GM19240 (cell line): ENCODE measurements at regions not wholly inside any gene's neighbourhood (a gene's known extent, or its start where the extent isn't known, plus 50 kb on each side); places are given as distances from the start of the nearest gene placed in this dataset.

Source experiments
- DNase-seq: peaks from one replicate; pipeline ENCODE4 v3.0.0; 2011; ENCODE audit warnings: low spot score; ENCODE audit not compliant: insufficient read length

DNA sequence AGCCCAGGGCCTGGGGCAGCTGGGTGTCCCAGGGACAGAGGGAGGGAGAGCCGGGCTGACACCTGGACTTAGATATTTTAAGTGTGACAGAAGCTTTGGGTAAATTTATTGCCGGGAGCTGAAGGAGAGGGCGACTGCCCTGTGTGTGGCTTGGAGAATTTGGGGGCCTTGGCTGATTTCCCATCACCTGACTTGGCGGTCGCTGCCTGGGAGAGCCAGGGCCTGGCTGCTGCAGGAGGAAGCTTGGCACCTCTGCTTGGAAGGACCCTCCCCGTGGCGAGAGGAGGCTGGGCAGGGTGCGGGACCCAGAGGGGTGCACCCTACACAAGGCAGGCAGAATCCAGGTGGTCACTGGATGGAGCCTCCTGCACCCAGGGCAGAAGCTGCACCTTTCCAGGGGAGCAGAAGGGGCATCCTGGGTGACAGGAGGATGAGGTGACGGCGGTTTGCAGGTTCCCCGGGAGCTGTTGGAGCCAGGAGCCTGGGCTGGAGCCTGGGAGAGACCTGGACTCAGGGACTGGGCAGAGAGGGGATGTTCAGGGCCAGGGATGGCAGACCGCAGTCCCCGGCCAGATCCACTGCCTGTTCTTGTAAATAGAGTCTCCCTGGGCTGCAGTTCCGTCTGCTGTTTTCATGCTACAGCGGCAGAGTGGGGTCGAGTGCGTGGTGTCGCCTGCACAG, 72.0 kb downstream of the RGS12 start:
- DNase-seq, result no peak

DNA sequence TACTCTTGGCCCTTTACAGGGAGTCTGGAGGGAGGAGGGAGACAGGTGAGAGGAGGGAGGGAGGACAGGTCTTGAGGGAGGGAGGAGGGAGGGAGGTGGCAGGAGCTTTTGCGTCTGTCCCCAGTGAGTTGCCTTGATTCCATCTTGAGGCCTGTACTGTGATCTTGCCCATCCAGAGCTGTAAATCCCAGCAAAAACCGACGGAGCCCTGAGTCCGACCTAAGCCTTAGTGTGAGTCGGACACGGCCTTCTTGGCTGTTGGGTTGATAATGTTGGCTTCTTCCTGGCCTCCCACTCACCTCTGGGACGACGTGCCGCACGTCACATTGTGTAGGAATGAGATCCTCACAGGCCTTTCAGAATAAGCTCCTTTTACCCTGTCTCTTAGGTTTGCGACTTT, 72.5 kb downstream of the RGS12 start:
- no peak for DNase-seq

DNA sequence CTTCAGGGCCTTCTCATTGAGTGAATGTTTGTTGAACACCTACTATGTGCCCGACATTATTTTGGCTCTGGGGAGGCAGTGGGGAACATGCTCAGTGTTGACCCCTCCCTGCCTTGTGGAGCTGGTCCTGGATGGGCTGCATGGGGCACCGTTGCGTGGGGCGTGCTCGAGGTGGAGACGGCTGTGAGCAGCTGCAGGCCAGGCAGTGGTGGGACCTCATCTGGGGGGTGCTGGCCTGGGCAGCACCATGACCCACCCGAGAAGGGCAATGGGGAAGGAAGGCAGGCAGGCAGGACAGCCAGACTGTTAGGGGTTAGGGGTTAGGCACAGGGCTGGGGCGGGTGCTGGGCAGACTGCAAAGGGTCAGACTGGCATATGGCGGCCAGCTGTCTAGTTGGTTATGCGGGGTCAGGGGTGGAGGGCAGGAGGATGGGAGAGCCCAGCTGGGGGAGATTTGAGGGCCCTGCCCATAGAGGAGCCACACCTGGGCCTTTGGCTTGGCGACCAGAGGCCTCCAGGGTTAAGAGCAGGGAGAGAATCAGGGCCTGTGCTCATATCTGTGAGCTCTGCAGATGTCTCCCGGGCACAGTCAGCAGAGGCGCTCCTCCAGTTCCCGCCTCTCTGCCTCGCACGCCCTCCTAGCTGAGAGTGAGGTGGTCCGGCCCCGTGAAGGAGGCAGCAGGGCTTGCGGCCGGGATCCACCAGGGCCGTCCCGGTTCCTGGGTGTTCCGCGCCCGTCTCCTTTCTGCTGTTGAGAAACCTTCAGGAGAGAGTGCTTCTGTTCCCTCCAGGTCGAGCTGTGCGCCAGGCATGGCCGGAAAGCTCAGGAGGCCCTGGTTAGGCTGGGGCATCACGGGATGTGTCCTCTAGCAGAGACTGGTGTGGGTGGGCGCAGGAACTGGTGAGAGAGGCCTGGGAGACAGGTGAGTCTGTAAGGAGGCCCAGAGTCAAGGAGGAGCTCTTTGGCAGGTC, 73.3 kb downstream of the RGS12 start:
- DNase-seq, result no peak

DNA sequence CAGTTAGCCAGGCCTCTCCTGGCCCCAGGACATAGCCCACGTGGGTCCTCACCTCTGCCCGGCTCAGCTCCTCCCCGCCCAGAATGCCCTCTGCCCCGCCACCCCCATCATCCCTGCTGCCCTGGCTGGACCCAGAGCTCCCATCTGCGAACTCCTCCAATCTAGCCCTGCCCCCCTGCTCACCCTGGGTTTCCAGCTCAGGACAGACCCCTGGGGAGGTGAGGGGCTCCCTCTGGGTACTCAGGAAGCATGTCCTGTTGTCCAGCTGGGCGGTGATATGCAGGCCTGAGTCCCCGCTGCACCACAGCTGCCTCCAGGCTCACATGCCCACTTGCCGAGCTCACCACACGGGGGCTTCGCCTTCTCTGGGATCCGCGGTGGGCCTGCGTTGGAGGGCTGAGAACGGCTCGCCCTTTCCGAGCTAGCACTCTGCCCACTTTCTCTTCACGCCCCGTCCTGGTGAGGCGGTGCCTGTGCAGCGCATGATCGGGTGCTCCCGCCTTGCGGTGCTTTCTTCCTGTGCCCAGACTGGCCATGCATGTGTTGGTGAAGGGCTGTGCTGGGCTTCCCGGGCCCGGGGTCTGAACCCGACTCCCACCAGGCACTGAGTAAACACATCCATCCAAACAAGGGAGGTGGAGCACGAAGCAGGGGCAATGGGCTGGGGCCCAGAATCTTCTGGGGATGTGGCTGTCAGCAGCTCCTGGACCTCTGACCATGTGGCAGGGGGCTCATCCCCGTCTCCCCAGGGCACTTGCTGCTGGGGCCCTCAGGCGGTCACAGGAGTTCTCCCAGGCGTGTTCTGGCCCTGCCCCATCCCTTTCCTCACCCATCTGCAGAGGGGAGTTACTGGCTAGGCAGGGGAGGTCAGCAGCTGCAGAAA, 74.3 kb downstream of the RGS12 start:
- DNase-seq, result no peak

DNA sequence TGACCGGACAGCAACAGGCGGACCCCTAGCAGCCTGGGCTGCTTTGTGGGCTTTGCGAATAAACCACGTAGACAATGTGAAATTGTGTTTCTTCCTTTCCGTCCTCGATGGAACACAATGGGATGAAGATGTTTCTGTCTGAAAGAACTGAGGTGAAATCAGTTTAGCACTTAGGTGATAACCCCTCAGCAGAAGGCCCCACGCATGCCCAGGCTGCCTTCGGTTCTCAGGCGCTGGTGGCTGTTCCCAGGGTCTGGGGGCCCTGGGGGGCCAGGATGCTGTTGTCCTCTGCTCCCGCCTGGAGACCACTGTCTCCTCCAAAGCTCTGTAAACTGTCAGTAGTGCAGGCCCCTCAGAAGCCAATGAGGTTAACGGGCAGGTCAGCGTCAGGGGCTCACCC, 73.9 kb upstream of the HGFAC start:
- DNase-seq, result no peak

DNA sequence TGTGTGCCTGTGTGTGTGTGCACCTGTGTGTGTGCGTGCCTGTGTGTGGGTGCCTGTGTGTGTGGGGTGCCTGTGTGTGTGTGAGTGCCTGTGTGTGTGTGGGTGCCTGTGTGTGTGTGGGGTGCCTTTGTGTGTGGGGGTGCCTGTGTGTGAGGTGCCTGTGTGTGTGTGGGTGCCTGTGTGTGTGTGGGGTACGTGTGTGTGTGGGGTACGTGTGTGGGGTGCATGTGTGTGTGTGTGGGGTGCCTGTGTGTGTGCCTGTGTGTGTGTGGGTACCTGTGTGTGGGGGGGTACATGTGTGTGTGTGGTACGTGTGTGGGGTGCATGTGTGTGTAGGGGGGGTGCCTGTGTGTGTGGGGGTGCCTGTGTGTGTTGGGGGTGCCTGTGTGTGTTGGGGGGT, 73.4 kb upstream of the HGFAC start:
- DNase-seq, result no peak

DNA sequence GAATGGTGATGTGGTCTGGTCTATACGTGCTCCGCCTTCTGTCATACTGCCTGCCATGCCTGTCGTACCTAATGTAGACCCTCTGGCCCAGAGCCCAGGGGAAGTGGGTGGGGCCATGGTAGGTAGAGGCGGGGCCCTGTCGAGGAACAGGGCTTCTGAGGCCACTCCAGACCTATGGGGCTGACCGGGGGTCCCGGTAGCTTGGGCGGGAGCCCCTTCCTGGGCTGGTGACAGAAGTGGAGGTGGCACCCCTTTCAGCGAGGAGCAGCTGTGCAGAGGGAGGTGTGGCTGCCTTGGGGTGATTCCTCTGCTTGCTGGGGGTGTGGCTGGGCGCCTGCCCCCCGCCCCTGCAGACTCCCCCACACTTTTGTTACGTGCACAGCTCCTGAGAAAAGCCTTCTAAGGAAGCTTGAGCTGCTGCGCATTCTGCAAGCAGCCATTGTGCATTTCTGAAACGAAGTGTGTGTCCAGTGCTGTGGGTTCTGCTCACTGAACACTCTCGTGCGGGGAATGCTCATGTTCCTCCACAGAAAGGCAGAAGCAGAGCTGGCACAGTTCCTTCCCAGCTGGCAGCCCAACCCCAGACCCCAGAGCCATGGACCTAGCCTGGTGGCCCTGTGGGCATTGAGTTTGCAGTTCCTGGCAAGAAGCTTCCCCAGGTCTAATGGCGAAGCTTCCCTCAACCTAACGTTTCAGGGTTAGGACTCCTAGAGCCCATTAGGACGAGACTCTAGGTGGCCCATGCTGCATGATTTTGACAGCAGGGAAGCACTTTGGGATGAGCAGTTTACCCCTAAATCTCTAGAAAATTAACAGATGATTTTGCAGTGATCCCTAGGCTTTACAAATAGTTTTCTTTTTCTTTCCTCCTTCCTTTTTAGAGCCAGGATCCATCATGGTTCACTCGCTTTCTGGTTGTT, 72.7 kb upstream of the HGFAC start:
- DNase-seq, result no peak

DNA sequence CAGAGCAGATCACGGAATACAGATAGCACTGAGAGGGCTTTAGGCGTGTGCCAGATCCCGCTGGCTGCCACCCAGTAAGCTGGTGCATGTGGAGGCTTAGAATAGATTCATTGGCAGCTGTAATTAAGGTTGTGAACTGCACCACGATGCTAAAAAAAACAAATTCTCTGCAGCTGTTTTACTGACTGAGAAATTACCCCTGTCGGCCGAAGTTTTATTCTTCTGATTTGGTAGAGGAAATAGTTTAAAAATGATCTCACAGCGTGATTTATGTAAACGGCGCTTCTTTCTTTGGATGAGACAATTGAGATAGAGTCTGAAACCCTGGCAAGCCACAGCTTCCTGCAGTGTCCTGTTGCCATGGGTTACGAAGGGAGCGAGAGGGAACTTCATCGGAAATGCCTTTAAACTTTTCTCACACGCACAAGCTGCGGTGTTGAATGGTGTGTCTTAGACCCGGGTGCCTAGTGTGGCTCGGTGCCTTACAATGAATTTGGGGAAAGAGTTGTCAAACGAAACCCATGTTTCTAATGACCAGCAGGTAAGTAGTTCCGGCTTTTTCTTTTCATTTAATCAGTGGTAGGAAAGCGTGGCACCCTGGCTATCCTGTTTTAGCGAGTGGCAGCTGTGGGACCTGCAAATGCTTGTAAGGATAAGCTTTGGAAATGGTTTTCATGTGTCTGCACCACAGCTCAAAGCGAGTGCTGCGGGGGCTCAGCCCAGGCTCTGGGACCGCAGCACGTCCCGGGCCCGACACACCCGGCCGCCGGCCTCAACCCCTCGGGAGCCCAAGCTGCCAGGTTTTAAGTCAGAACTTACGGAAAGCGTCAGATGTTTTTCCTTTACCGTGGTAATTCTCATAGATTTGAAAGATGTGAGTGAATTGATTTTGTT, 71.7 kb upstream of the HGFAC start:
- no peak for DNase-seq

DNA sequence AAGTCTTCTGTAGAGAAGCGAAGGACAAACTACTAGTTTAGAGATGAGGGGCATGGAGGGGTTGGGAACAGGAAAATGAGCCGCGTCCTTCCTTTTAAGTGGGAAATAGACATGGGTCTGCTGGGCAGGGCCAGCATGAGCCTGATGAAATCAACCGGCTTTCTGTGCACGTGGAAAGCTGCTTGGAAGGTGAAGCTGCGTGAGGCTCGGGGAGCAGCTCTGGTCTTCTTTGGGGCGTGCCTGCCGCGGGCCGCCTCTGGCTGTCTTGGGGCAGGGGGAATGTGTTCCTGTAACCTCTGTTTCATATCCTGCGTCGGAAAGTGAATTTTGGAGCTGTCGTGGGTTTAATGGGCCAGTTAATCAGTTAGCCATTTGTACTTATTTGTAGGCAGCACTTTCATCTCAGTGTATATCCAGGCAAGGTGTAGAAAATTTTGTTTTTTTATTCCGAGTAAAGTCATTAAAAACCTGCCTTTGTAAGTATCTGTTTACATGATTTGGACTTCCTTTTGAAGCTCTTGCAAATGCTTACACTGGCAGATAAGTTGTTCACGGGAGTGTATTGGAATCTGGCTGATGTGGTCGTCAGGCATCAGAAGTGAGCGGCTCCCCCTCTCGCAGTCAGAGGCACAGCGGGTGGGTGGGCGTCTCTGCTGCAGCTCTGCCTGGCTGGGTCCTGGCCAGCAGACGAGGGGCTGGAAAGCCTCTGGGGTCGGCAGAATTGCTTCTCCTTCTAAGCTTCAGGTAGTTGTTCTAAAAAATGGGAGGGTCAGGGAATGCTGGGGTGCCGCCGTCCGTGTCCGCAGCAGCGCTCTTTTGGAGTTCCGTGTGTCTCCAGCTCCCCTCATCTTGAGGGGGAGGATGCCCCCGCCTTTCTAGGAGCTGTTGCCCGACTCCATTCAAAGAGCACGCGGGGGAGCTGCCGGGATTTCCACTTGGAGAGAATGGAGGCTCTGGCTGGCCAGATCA, 70.5 kb upstream of the HGFAC start:
- no peak for DNase-seq

DNA sequence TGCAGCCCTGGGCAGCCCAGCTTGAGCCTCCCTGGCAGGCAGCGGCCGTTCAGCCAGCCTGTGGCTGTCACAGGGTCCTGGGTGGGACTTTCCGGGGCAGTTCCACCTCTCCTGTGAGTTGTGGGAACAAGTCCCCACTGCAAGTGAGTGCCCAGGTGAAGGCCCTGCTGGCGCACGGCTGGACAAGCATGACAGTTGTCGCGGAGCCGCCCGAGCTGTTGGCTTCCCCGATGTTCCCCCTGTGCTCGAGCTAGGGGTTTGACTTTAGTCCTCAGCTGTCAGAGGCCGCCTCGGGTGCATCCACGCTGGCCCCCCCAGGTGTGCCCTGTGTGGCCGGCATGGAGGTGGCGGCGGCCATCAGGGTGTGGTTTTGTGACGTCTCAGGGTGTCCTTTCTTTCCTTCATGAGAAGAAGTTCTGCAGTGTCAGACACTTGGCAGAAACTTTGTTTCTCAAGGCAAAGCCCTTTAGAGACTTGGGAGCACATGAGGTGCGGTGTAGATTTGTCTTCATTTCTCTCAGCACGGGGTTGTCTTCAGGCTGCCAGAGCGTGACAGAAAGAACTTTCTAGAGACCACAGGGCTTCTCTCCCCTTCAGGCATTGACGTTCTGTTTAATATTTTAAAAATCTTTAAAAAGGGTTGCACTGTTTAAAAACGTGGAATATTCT, 69.4 kb upstream of the HGFAC start:
- DNase-seq, result no peak

DNA sequence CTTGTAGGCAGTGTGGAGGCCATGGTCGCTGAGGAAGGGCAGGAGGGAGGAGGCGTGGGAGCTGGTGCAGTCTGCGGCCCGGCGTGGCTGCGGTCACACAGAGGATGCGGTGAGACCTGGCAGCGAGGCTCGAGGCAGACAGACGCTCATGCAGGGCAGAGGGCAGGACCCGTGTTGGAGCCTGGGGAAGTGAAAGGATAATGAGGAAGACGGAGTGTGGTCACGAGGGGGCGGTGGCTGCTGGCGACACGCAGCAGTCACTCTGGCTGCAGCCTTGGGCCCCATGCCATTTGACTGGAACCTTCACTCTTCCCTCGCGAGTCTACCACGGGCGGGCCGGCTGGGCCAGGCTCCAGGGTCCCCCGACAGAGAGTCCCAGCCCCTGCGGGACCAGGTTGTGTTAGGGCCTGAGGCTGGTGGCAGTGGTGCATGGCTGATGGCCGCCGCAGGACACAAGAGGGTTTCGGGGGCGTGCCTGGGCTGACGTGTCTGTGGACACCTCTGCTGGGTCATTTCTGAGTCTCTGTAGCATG, 68.8 kb upstream of the HGFAC start:
- DNase-seq, result no peak

DNA sequence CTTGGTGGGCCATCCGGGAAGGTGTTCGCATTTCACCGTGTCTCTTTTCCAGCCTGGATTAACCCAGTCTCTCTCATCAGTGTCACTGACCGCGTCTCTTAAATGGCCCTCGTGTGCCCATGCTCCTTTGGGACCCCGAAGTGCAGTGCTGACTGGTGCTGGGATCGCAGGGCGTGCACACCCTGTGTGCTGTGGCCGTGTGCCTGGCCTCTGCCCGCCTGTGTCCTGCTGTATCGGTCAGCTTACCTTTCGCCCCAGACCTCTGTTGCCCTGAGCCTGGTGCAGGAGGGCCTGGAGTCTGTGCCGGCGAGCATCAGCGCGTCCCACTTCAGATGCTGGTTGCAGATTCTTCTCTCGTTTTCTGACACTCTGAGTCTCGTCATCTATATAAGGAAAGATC, 68.3 kb upstream of the HGFAC start:
- DNase-seq, result no peak

DNA sequence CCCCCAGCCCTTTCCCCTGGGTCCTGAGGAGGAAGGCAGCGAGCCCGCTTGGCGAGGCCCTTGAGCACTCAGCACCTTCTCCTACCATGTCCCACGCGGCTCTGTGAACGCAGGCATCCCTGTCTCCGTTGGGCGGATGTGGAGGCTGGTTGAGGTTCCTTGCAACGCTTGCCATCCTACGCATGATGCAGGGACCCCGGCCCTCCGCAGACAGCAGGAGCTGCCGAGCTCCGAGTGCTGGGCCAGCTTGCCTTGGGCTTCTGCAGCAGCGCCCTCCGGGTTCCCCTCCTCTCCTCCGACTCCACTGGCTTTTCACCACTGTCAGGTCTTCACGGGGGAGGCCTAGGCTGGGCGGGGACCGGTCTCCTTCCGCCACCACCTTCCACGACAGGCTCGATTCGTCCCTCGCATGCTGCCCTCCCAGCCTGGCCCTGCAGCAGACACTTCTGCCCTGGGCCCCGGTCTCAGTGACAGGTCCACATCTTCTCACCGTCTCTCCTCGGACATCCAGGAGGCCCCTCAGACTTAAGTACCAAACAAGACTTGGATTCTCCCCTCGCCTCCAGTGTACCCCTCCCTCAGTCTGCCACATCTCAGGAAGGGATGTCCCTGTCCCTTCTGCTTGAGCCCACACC, 67.6 kb upstream of the HGFAC start:
- DNase-seq, result no peak

DNA sequence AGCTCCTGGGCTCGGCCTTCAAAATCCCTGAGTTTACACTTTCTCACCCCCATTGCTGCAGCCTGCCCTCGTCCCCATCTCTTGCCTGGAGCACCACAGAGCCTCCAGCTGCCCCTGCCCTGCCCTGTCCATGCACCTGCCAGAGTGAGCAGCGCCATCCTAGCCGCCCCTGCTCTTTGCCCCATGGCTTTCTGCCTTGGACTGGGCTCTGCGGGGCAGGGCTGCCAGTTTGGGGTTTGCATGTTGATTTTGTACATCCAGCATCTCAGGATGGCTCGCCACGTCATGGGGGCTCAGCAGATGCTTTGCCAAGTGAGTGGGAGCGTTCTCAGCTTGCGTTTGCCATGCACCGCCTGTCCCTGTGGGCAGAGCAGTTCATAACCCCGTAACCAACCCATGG, 67.1 kb upstream of the HGFAC start:
- no peak for DNase-seq

DNA sequence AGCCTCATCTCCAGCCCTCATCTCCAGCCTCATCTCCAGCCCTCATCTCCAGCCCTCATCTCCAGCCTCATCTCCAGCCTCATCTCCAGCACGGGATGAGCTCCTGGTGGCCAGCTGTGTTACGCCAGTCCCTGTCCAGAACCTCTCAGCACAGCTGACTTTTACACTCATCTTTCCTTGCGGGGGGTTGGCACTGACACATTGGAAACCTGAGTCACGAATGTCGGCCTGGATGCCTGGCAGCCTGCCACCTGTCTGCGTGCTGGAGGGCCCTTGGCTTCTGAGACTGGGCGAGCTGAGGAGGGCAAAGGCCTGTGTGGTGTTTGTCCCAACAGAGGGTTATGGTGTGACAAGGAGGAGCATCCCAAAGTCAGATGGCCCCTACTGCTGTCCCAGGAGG, 66.1 kb upstream of the HGFAC start:
- no peak for DNase-seq

DNA sequence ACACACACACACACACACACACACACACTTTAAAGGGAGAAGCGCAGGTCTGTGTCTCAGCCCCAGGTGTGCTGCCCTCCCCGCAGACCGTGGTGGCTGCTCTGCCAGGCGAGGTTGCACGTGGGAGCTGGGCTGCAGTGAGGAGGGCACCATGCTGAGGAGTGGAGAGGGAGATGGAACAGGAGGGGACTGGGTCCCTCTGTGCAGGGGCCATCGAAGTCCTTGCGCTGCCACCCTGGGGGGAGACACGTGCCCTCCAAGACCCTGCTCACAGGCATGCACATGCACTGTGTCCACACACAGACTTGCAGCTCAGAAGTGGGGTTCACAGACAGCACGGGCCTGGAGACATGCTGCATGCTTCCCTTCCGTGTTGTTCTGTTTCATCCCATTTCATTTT, 65.5 kb upstream of the HGFAC start:
- DNase-seq, result no peak

DNA sequence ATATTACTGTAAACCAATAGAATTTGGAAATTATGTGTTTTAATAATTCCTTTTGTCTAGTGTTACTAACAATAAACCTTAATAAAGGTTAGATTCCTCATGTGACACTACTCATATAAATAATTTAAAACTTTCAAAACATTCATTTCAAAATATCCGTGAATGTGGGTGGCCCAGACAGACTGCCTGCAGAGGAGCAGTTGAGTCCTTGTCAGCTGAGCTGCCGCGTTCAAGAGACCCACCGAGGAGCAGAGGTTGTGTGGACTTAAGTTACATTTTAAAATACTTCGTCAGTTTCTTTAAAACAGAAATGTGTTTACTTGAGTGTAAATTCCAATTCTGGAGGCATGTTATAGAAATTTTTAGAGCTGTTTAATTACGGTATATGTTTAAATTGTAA, 64.2 kb upstream of the HGFAC start:
- no peak for DNase-seq
